HepG2 (cell line): ENCODE measurements at regions not wholly inside any gene's neighbourhood (a gene's known extent, or its start where the extent isn't known, plus 50 kb on each side); places are given as distances from the start of the nearest gene placed in this dataset.

Experiments
- CREB3 ChIP-seq: sonication (generic); formaldehyde crosslinking; IDR thresholded peaks from 2 replicates; pipeline ENCODE4 v1.5.0; 2020; ENCODE audit warnings: missing genetic modification reagents
- CTCF ChIP-seq: sonication (generic); formaldehyde crosslinking; IDR thresholded peaks from 2 replicates; pipeline ENCODE4 v1.5.0; 2020; ENCODE audit warnings: mild to moderate bottlenecking, missing genetic modification reagents, moderate library complexity
- HES4 ChIP-seq: sonication (generic); formaldehyde crosslinking; IDR thresholded peaks from 2 replicates; pipeline ENCODE4 v1.9.0; 2021; ENCODE audit warnings: mild to moderate bottlenecking, missing genetic modification reagents, borderline replicate concordance
- SNRNP70 ChIP-seq: fragments of 200-400 bp; formaldehyde crosslinking; IDR thresholded peaks from 2 replicates; pipeline ENCODE4 v1.6.1; 2017; ENCODE audit warnings: mild to moderate bottlenecking, low read depth, low read length, moderate library complexity
- ZNF512B ChIP-seq: sonication (generic); formaldehyde crosslinking; IDR thresholded peaks from 2 replicates; pipeline ENCODE4 v1.5.1; 2020; ENCODE audit warnings: missing genetic modification reagents, mild to moderate bottlenecking, borderline replicate concordance

DNA sequence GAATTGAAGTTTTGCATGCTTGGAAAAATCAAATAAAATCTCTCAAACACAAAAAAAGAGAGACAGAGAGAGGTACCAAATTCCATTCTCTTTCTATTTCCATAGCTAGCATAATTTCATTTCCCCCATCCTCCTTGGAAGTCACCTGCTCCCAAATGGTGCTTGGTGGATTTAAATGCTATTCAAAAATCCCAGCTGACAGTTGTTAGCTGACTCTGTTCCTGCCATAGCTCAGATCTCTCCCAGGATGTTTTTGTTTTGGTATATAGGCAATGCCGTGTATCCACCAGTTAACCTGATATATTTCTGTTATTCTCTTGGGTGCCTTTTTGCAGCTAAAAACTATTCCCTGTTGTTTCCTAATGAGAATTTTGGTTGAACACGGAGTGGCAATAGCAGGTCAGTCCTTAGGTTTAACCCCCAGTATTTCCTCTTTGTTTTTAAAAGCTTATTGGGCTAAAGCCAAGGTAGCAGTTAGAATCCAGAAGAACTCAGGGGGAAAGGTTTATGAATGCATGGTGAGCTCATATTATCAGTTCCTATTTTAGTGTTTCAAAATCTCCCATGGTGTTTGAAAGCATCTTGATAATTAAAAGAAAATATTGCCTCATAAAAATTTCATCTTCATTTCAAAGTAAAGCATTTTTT is 240.0 kb upstream of the GBE1 start:
- no peak for TF ChIP-seq ZNF512B
- no peak for TF ChIP-seq CTCF (CRISPR knock-in tag)
- TF ChIP-seq HES4 (CRISPR knock-in tag), result no peak
- no peak for TF ChIP-seq SNRNP70
- TF ChIP-seq CREB3 (CRISPR knock-in tag), result no peak
